GM12891 (cell line): ENCODE measurements at regions not wholly inside any gene's neighbourhood (a gene's known extent, or its start where the extent isn't known, plus 50 kb on each side); places are given as distances from the start of the nearest gene placed in this dataset.

Experiments used
- POLR2A ChIP-seq: IDR thresholded peaks from 2 replicates; pipeline ENCODE4 v1.6.1; 2011; ENCODE audit warnings: low read depth, low read length, control low read depth
- POLR2AphosphoS5 ChIP-seq: IDR thresholded peaks from 2 replicates; pipeline ENCODE4 v1.6.1; 2011; ENCODE audit warnings: low read depth, low read length, control low read depth
- POU2F2 ChIP-seq: IDR thresholded peaks from 2 replicates; pipeline ENCODE4 v1.6.1; 2011; ENCODE audit warnings: low read depth, mild to moderate bottlenecking, control low read depth, low read length, moderate library complexity
- SPI1 ChIP-seq: IDR thresholded peaks from 2 replicates; pipeline ENCODE4 v1.6.1; 2011; ENCODE audit warnings: low read depth, low read length, control low read depth
- TAF1 ChIP-seq: IDR thresholded peaks from 2 replicates; pipeline ENCODE4 v1.6.1; 2011; ENCODE audit warnings: low read depth, low read length, control low read depth

GRCh38 chr4:176387571-176387970 lies 67.8 kb downstream of the SPCS3 start:
- TF ChIP-seq POLR2A (no peak), POLR2AphosphoS5 (no peak), POU2F2 (no peak), TAF1 (no peak), SPI1 (no peak)
